Erythroblast (primary cell): ENCODE measurements at regions not wholly inside any gene's neighbourhood (a gene's known extent, or its start where the extent isn't known, plus 50 kb on each side); places are given as distances from the start of the nearest gene placed in this dataset.

Experiments
- GATA1 ChIP-seq: IDR thresholded peaks from 2 replicates; pipeline ENCODE4 v1.6.1; 2011; ENCODE audit warnings: low read depth, mild to moderate bottlenecking, control low read depth, low read length, moderate library complexity
- POLR2A ChIP-seq: IDR thresholded peaks from 2 replicates; pipeline ENCODE4 v1.6.1; 2011; ENCODE audit warnings: mild to moderate bottlenecking, low read length

DNA sequence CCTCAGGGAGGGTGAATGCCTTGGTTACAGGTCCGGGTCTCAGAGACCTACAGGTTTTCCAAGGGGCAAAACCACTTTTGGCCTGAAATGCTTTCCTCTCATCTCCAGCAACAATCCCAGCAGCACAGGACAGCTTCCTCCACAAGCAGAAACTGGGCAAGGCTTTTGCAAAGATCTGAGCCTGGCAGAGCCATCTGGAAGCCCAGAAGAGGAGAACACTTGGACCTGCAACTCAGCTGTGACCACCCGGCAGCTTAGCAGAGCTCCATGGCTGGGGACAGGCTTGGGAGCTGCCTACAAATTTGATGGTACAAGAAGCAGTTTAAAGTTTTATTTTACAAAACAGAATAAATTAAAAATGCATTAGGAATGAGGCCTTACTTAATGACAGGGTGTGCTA lies 90.0 kb upstream of the KCND3 start:
- no peak for TF ChIP-seq POLR2A
- no peak for TF ChIP-seq GATA1
